Cardiac muscle cell (in vitro differentiated cells and primary cell): ENCODE measurements at regions not wholly inside any gene's neighbourhood (a gene's known extent, or its start where the extent isn't known, plus 50 kb on each side); places are given as distances from the start of the nearest gene placed in this dataset.

Experiments
- DNase-seq, 2 donors: peaks; one replicate each; pipeline versions ENCODE4 v3.0.0 to v3.0.0-alpha.2; 2010 to 2017; ENCODE audit warnings: low read depth in 1 of 2, low spot score in 1 of 2
- H3K27ac ChIP-seq: fragments of 200-600 bp; sonication (generic); 2 replicates; pipeline ENCODE4 v1.5.1; 2016
- H3K27me3 ChIP-seq: fragments of 200-600 bp; sonication (generic); 2 replicates; pipeline ENCODE4 v1.6.0; 2016; ENCODE audit warnings: control low read depth
- H3K36me3 ChIP-seq: fragments of 200-600 bp; sonication (generic); 2 replicates; pipeline ENCODE4 v1.5.1; 2016; ENCODE audit warnings: control low read depth
- H3K4me1 ChIP-seq: fragments of 200-600 bp; sonication (generic); 2 replicates; pipeline ENCODE4 v1.8.1; 2017; ENCODE audit warnings: low read depth, mild to moderate bottlenecking, mixed run types
- H3K4me3 ChIP-seq: fragments of 200-600 bp; sonication (generic); 2 replicates; pipeline ENCODE4 v1.5.1; 2016; ENCODE audit warnings: mild to moderate bottlenecking
- H3K9me3 ChIP-seq: fragments of 200-600 bp; sonication (generic); 2 replicates; pipeline ENCODE4 v1.5.1; 2017; ENCODE audit warnings: low read depth, mild to moderate bottlenecking, control low read depth
- CTCF ChIP-seq: IDR thresholded peaks from 2 replicates; pipeline ENCODE4 v1.5.1; 2012; ENCODE audit warnings: low read depth, mild to moderate bottlenecking, low read length

DNA sequence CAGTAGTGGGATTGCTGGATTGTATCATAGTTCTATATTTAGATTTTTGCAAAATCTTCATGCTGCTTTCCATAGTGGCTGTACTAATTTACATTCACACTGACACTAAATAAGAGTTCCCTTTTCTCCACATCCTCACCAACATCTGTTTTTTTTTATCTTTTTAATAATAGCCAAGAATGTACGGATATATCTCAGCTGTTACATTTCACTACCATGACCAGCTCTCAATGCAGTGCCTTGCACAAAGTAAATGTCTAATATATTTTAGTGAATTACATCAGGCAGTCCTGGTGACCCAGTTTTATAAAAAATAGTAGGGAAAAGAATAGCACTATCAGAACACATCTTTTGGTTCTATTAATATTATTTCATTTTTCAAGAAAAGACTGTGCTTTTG lies 161.8 kb downstream of the LNPK start:
- no peak overlapping the region for H3K4me3 ChIP-seq
- no peaks in the 10 kb centered on the region for H3K27me3 ChIP-seq
- H3K9me3 ChIP-seq: no peaks in the 10 kb centered on the region
- H3K36me3 ChIP-seq: no peaks in the 10 kb centered on the region
- H3K27ac ChIP-seq: no peak overlapping the region
- no peak for TF ChIP-seq CTCF
- no peaks in the 10 kb centered on the region for H3K4me1 ChIP-seq
- DNase-seq: no peak

DNA sequence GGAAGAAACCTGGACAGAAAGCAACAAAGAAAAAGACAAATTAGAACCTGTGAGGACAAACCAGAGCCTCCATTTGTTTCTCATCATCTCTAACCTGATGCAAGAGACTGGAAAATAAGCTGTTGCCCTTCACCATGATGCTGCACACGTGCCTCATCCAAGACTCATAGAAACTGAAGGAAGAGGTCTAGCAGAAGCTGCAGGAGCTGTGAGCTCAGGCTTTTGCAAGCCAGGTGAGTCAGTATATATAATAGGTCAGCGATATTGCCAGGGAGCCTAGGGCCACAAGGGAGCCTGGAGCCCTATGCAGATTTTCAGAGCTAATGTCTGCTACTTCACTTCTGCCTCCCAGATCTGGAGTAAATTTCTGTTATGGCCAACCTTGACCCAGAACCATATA lies 163.1 kb downstream of the LNPK start:
- Histone ChIP-seq H3K4me1 (no peaks in the 10 kb centered on the region), H3K36me3 (no peaks in the 10 kb centered on the region), H3K27ac (no peak overlapping the region), H3K27me3 (no peaks in the 10 kb centered on the region), H3K4me3 (no peak overlapping the region), H3K9me3 (no peaks in the 10 kb centered on the region)
- TF ChIP-seq CTCF: no peak
- no peak for DNase-seq

DNA sequence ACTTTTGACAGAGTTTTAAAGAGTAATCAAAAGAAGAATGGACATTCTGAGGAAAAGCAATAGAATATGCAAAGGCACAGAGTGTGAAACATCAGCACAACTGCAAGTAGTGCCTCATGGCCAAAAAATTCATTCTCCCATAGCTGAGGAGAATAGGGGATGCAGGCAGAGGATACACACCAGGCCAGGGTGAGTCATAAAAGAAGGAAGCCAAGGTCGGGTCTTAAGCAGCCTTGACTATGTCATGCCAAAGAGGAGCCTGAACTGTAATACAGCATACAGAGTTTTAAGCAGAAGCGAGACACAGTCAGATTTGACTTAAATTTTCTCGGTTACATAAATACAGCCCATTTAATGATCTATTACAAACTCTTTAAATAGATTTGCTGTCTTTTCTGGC lies 165.0 kb downstream of the LNPK start:
- Histone ChIP-seq H3K9me3 (no peaks in the 10 kb centered on the region), H3K4me3 (no peak overlapping the region), H3K4me1 (no peaks in the 10 kb centered on the region), H3K27me3 (no peaks in the 10 kb centered on the region), H3K36me3 (no peaks in the 10 kb centered on the region), H3K27ac (no peak overlapping the region)
- no peak for TF ChIP-seq CTCF
- DNase-seq: peak in 1 of 2 donors; percentile 44

GRCh38 chr2:175836361-175836760 lies 165.7 kb downstream of the LNPK start:
- DNase-seq: no peak
- Histone ChIP-seq H3K4me1 (no peaks in the 10 kb centered on the region), H3K9me3 (no peaks in the 10 kb centered on the region), H3K36me3 (no peaks in the 10 kb centered on the region), H3K27ac (no peak overlapping the region), H3K4me3 (no peak overlapping the region), H3K27me3 (no peaks in the 10 kb centered on the region)
- TF ChIP-seq CTCF: no peak

DNA sequence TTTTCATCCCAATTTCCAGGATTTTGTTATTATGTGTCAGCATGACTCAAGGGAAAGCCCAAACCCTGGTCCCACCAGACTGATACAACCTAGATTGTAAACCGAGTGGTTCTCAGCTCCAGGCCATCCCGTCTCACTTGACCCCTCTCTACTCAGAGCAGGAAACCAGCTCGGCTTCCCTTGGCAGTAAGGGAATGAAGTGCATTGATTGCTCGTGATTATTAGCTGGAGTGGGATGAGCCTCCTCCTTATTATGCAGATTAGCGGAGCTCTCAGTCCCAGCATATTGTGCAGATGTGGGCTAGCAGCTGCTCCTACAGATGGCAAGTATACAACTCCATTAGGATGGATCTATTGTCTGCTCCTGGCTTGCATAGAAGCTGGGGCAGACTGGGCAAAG lies 167.6 kb downstream of the LNPK start:
- no peak for TF ChIP-seq CTCF
- peak in 1 of 2 donors; percentile 16 for DNase-seq
- Histone ChIP-seq H3K27ac (no peak overlapping the region), H3K9me3 (no peaks in the 10 kb centered on the region), H3K4me3 (no peak overlapping the region), H3K4me1 (no peaks in the 10 kb centered on the region), H3K36me3 (no peaks in the 10 kb centered on the region), H3K27me3 (no peaks in the 10 kb centered on the region)

DNA sequence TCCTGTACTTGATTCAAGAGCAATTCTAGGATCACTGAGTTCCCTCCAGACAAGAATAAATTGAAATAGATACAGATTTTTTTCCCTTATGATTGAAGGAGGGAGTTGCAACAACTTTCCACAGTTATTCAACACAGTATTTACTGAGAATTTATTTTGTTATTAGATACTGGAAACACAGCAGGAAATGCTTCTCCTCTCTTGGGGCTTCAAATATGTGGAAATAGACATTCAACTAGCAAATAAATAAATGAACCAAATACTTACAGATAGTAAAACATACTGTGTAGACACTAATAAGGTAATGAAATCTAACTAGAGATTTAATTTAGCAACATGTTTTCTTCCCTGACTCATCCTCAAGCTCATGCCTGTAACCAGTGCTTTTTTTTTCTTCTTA lies 169.2 kb downstream of the LNPK start:
- Histone ChIP-seq H3K4me1 (no peaks in the 10 kb centered on the region), H3K27me3 (no peaks in the 10 kb centered on the region), H3K4me3 (no peak overlapping the region), H3K27ac (no peak overlapping the region), H3K9me3 (no peaks in the 10 kb centered on the region), H3K36me3 (no peaks in the 10 kb centered on the region)
- DNase-seq: no peak
- TF ChIP-seq CTCF: no peak
